IMR-90 (cell line): ENCODE measurements at regions not wholly inside any gene's neighbourhood (a gene's known extent, or its start where the extent isn't known, plus 50 kb on each side); places are given as distances from the start of the nearest gene placed in this dataset.

ENCODE experiments used
- ATAC-seq: fragments of 200-7000 bp; cut with Tn5 transposase; 2 replicates; pipeline ENCODE4 v1.9.1; 2020; ENCODE audit warnings: low read depth, mild to moderate bottlenecking, moderate library complexity
- BruUV-seq: library from RNA; stranded (reverse); fragments of 400-500 nt; replicated peaks from 2 replicates; lab custom pipeline; 2021; lab: Mats Ljungman, UMichigan
- CTCF ChIA-PET: fragments of 300-600 bp; formaldehyde crosslinking; extraction: SDS; loops from one replicate; lab custom pipeline; 2021; ENCODE audit warnings: antibody characterized with exemption; lab: Yijun Ruan, JAX
- POLR2A ChIA-PET: fragments of 300-600 bp; sonication (Branson Sonifier 250); formaldehyde crosslinking; loops from one replicate; lab custom pipeline; 2022; ENCODE audit warnings: antibody characterized with exemption; ENCODE audit not compliant: unreplicated experiment; lab: Charles Lee
- DNase-seq: peaks from one replicate; pipeline ENCODE4 v3.0.0; 2013
- H2AFZ ChIP-seq: replicated peaks from 2 replicates; pipeline ENCODE3; 2013; ENCODE audit warnings: low read length, mild to moderate bottlenecking; ENCODE audit not compliant: poor library complexity
- H2AK5ac ChIP-seq: 2 replicates; pipeline ENCODE4 v1.6.1; 2013; ENCODE audit warnings: low read depth, low read length, inconsistent platforms
- H2AK9ac ChIP-seq: replicated peaks from 2 replicates; pipeline ENCODE3; 2013; ENCODE audit warnings: mild to moderate bottlenecking, low read depth, low read length, moderate library complexity; ENCODE audit not compliant: poor library complexity
- H2BK120ac ChIP-seq: 2 replicates; pipeline ENCODE4 v1.6.1; 2013; ENCODE audit warnings: low read depth, low read length, inconsistent platforms
- H2BK15ac ChIP-seq: 3 replicates; pipeline ENCODE4 v1.6.1; 2013; ENCODE audit warnings: low read depth, low read length, inconsistent platforms
- H2BK20ac ChIP-seq: 2 replicates; pipeline ENCODE4 v1.6.1; 2013; ENCODE audit warnings: low read depth, mild to moderate bottlenecking, inconsistent platforms, low read length, moderate library complexity
- H2BK5ac ChIP-seq: 2 replicates; pipeline ENCODE4 v1.6.1; 2013; ENCODE audit warnings: mild to moderate bottlenecking, low read depth, low read length, inconsistent platforms; ENCODE audit not compliant: poor library complexity, severe bottlenecking
- H3K14ac ChIP-seq: replicated peaks from 2 replicates; pipeline ENCODE4 v1.6.1; 2013; ENCODE audit warnings: low read depth, low read length, inconsistent platforms
- H3K18ac ChIP-seq: 2 replicates; pipeline ENCODE4 v1.6.1; 2013; ENCODE audit warnings: low read depth, low read length, control low read depth
- H3K23ac ChIP-seq: 2 replicates; pipeline ENCODE4 v1.6.1; 2013; ENCODE audit warnings: low read depth, low read length, inconsistent platforms
- H3K27ac ChIP-seq: 2 replicates; pipeline ENCODE4 v1.5.1; 2013; ENCODE audit warnings: mild to moderate bottlenecking, control low read depth, low read length; ENCODE audit not compliant: insufficient read depth
- H3K27me3 ChIP-seq: 2 replicates; pipeline ENCODE4 v1.6.1; 2013; ENCODE audit warnings: low read length; ENCODE audit not compliant: control insufficient read depth, insufficient read depth
- H3K36me3 ChIP-seq: 2 replicates; pipeline ENCODE4 v1.6.1; 2013; ENCODE audit warnings: low read length, mixed read lengths; ENCODE audit not compliant: control insufficient read depth, insufficient read depth
- H3K4ac ChIP-seq: 2 replicates; pipeline ENCODE4 v1.6.1; 2013; ENCODE audit warnings: low read depth, low read length, inconsistent platforms
- H3K4me1 ChIP-seq: 2 replicates; pipeline ENCODE4 v1.6.1; 2013; ENCODE audit warnings: low read length, mixed read lengths; ENCODE audit not compliant: control insufficient read depth, insufficient read depth
- H3K4me2 ChIP-seq: 2 replicates; pipeline ENCODE4 v1.6.1; 2013; ENCODE audit warnings: low read depth, mild to moderate bottlenecking, control low read depth, low read length, moderate library complexity
- H3K4me3 ChIP-seq: 2 replicates; pipeline ENCODE4 v1.5.1; 2013; ENCODE audit warnings: low read depth, mild to moderate bottlenecking, control low read depth, low read length, moderate library complexity; ENCODE audit not compliant: insufficient read depth
- H3K56ac ChIP-seq: 2 replicates; pipeline ENCODE4 v1.6.1; 2013; ENCODE audit warnings: low read length, inconsistent platforms; ENCODE audit not compliant: insufficient read depth; ENCODE audit errors: extremely low read depth
- H3K79me1 ChIP-seq, 2 experiments: 2 replicates each; pipeline ENCODE4 v1.6.1; 2013; ENCODE audit warnings: low read length in 2 of 2, inconsistent platforms in 1 of 2, low read depth in 1 of 2
- H3K9ac ChIP-seq: 2 replicates; pipeline ENCODE4 v1.6.1; 2013; ENCODE audit warnings: low read depth, low read length, control low read depth
- H3K9me1 ChIP-seq: 2 replicates; pipeline ENCODE4 v1.6.1; 2013; ENCODE audit warnings: low read length, inconsistent platforms; ENCODE audit not compliant: insufficient read depth
- H3K9me3 ChIP-seq: 2 replicates; pipeline ENCODE4 v1.6.1; 2013; ENCODE audit warnings: low read length; ENCODE audit not compliant: control insufficient read depth, insufficient read depth
- H4K20me1 ChIP-seq: 2 replicates; pipeline ENCODE4 v1.6.1; 2013; ENCODE audit warnings: low read length, inconsistent platforms; ENCODE audit not compliant: insufficient read depth
- H4K5ac ChIP-seq: 2 replicates; pipeline ENCODE4 v1.6.1; 2013; ENCODE audit warnings: mild to moderate bottlenecking, low read depth, low read length, control low read depth
- H4K8ac ChIP-seq, 2 experiments: 2 replicates each; pipeline ENCODE4 v1.6.1; 2013; ENCODE audit warnings: low read depth in 2 of 2, low read length in 2 of 2, control low read depth in 1 of 2, inconsistent platforms in 1 of 2
- H4K91ac ChIP-seq: 2 replicates; pipeline ENCODE4 v1.6.1; 2013; ENCODE audit warnings: low read depth, low read length, inconsistent platforms; ENCODE audit not compliant: insufficient read depth
- BHLHE40 ChIP-seq: fragments of 150-350 bp; IDR thresholded peaks from 2 replicates; pipeline ENCODE4 v1.6.1; 2016; ENCODE audit warnings: mild to moderate bottlenecking, low read depth, low read length
- CEBPB ChIP-seq: IDR thresholded peaks from 2 replicates; pipeline ENCODE4 v1.6.1; 2012; ENCODE audit warnings: low read depth, low read length, improper control_type of control experiment
- CHD1 ChIP-seq: IDR thresholded peaks from 2 replicates; pipeline ENCODE4 v1.6.1; 2012; ENCODE audit warnings: low read depth, low read length, improper control_type of control experiment
- CTCF ChIP-seq: conservative IDR thresholded peaks from 2 replicates; pipeline ENCODE4 v1.5.1; 2012; ENCODE audit warnings: mild to moderate bottlenecking, low read depth, low read length, improper control_type of control experiment
- FOS ChIP-seq: fragments of 150-350 bp; IDR thresholded peaks from 2 replicates; pipeline ENCODE4 v1.6.1; 2016; ENCODE audit warnings: low read depth, low read length
- MAFK ChIP-seq: IDR thresholded peaks from 2 replicates; pipeline ENCODE4 v1.6.1; 2012; ENCODE audit warnings: low read depth, low read length, improper control_type of control experiment
- MAZ ChIP-seq: IDR thresholded peaks from 2 replicates; pipeline ENCODE4 v1.6.1; 2012; ENCODE audit warnings: low read depth, mild to moderate bottlenecking, low read length, improper control_type of control experiment, moderate library complexity, borderline replicate concordance
- MXI1 ChIP-seq: IDR thresholded peaks from 2 replicates; pipeline ENCODE4 v1.6.1; 2012; ENCODE audit warnings: low read depth, mild to moderate bottlenecking, low read length, moderate library complexity, borderline replicate concordance
- NFE2L2 ChIP-seq: fragments of 150-350 bp; IDR thresholded peaks from 2 replicates; pipeline ENCODE4 v1.6.1; 2016; ENCODE audit warnings: low read depth, mild to moderate bottlenecking, low read length
- POLR2A ChIP-seq: IDR thresholded peaks from 2 replicates; pipeline ENCODE4 v1.6.1; 2012; ENCODE audit warnings: mild to moderate bottlenecking, low read depth, low read length
- RAD21 ChIP-seq: IDR thresholded peaks from 2 replicates; pipeline ENCODE4 v1.6.1; 2012; ENCODE audit warnings: low read length, improper control_type of control experiment
- RCOR1 ChIP-seq: IDR thresholded peaks from 2 replicates; pipeline ENCODE4 v1.6.1; 2012; ENCODE audit warnings: mild to moderate bottlenecking, low read length, improper control_type of control experiment; ENCODE audit not compliant: insufficient replicate concordance
- RFX5 ChIP-seq: IDR thresholded peaks from 2 replicates; pipeline ENCODE4 v1.8.0; 2012; ENCODE audit warnings: low read depth, mild to moderate bottlenecking, low read length, moderate library complexity
- SMC3 ChIP-seq: fragments of 150-350 bp; IDR thresholded peaks from 2 replicates; pipeline ENCODE4 v1.6.1; 2016; ENCODE audit warnings: low read depth, mild to moderate bottlenecking, antibody characterized with exemption, low read length, moderate library complexity
- WGBS, 2 experiments: methylation state at CpG; one replicate each; pipeline versions ENCODE4 v1.1.5 to v1.1.7; 2013; ENCODE audit warnings: missing lambda C conversion rate in 2 of 2; ENCODE audit not compliant: insufficient read length in 1 of 2; ENCODE audit errors: extremely low coverage in 2 of 2; 5-methylcytosine and 5-hydroxymethylcytosine counted together
- dilution Hi-C: fragments of 300-500 bp; cut with HindIII; formaldehyde crosslinking; loops from one replicate; pipeline ENCODE4 v1.14.3; 2018; ENCODE audit warnings: low sequenced_read_pairs; ENCODE audit not compliant: unreplicated experiment
- in situ Hi-C: fragments of 300-500 bp; cut with MboI; formaldehyde crosslinking; loops from 3 replicates; pipeline ENCODE4 v1.14.3; 2019; ENCODE audit warnings: low sequenced_read_pairs, inconsistent platforms, mixed read lengths
- intact Hi-C: fragments of 100-400 bp; cut with micrococcal nuclease; formaldehyde crosslinking; loops from 2 replicates; pipeline ENCODE4 v1.10.0; 2022
- TF ChIP-seq, protein P1 (sequence below): fragments of 150-350 bp; IDR thresholded peaks from 2 replicates; pipeline ENCODE4 v1.6.1; 2016; ENCODE audit warnings: low read depth, mild to moderate bottlenecking, low read length, moderate library complexity, borderline replicate concordance
- TF ChIP-seq, protein P2 (sequence below): fragments of 150-350 bp; IDR thresholded peaks from 2 replicates; pipeline ENCODE4 v1.6.1; 2017; ENCODE audit warnings: mild to moderate bottlenecking, antibody characterized with exemption, low read length, low read depth

GRCh38 chr7:93036807-93037206, 81.0 kb downstream of the SAMD9 start:
- H2AK9ac ChIP-seq, result no peak overlapping the region

More at GRCh38 chr7:93036807-93037206, 81.0 kb downstream of the SAMD9 start:
- in situ Hi-C loops, result no loop called here
- Histone ChIP-seq H3K79me1 (no peaks in the 10 kb centered on the region), H3K4me1 (peaks cover 9% of the 10 kb centered on the region), H2BK5ac (no peak overlapping the region), H3K56ac (no peak overlapping the region), H3K14ac (no peak overlapping the region), H3K18ac (peak overlapping the region; percentile 85; the same call in 1 of the 2 replicates), H2AK5ac (no peak overlapping the region), H2BK20ac (no peak overlapping the region), H3K27me3 (no peaks in the 10 kb centered on the region), H3K4me2 (peak overlapping the region; percentile 59; the same call in 1 of the 2 replicates), H3K4ac (no peak overlapping the region), H4K20me1 (no peaks in the 10 kb centered on the region), H2BK120ac (no peak overlapping the region), H2AFZ (no peak overlapping the region), H3K27ac (peak overlapping the region; percentile 13; the same call in 1 of the 2 replicates), H4K8ac (no peak overlapping the region), H3K9ac (no peak overlapping the region), H3K36me3 (no peaks in the 10 kb centered on the region), H3K23ac (no peak overlapping the region), H4K91ac (no peak overlapping the region), H3K9me1 (peaks cover 4% of the 10 kb centered on the region), H4K5ac (peak overlapping the region; percentile 41; the same call in 1 of the 2 replicates), H3K9me3 (no peaks in the 10 kb centered on the region; the same call in 1 of the 2 replicates), H2BK15ac (no peak overlapping the region; the same call in 2 of the 3 replicates), H3K4me3 (no peak overlapping the region)
- ChIA-PET CTCF (no interaction called here), POLR2A (interaction anchor here (0.5 kb wide), 1 partner anchor 200 kb away, joined by 3 read pairs; the partner anchor contains the start of gene CDK6)
- 54% methylated on average over 2 of the region's 2 CpGs; no CpG with 5 or more reads in 1 of the 2 experiments for WGBS, 2 experiments
- DNase-seq (no peak), ATAC-seq (no peak; the same call in 1 of the 2 replicates)
- TF ChIP-seq CTCF, result no peak
- TF ChIP-seq MXI1, result no peak
- no peak for TF ChIP-seq NFE2L2
- TF ChIP-seq RAD21, result no peak
- no peak for TF ChIP-seq BHLHE40
- TF ChIP-seq RCOR1, result no peak
- no peak for TF ChIP-seq MAFK
- no peak for TF ChIP-seq CHD1
- TF ChIP-seq, protein P1, sequence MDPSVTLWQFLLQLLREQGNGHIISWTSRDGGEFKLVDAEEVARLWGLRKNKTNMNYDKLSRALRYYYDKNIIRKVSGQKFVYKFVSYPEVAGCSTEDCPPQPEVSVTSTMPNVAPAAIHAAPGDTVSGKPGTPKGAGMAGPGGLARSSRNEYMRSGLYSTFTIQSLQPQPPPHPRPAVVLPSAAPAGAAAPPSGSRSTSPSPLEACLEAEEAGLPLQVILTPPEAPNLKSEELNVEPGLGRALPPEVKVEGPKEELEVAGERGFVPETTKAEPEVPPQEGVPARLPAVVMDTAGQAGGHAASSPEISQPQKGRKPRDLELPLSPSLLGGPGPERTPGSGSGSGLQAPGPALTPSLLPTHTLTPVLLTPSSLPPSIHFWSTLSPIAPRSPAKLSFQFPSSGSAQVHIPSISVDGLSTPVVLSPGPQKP, result no peak
- no peak for TF ChIP-seq FOS
- no peak for TF ChIP-seq SMC3
- no peak for TF ChIP-seq POLR2A
- no peak for TF ChIP-seq RFX5
- TF ChIP-seq MAZ, result no peak
- TF ChIP-seq, protein P2, sequence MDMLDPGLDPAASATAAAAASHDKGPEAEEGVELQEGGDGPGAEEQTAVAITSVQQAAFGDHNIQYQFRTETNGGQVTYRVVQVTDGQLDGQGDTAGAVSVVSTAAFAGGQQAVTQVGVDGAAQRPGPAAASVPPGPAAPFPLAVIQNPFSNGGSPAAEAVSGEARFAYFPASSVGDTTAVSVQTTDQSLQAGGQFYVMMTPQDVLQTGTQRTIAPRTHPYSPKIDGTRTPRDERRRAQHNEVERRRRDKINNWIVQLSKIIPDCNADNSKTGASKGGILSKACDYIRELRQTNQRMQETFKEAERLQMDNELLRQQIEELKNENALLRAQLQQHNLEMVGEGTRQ, result no peak
- TF ChIP-seq CEBPB, result no peak
- no TSS peak for BruUV-seq
- intact Hi-C loops, result no loop called here
- dilution Hi-C loops, result no loop called here
